ENCODE measurements at regions not wholly inside any gene's neighbourhood (a gene's known extent, or its start where the extent isn't known, plus 50 kb on each side); places are given as distances from the start of the nearest gene placed in this dataset.
"Not testable (repeated sequence)": the region's sequence is repeated elsewhere in the genome, so short reads cannot be mapped to it uniquely, and the experiment has no call there.

- DNase-seq; H3K36me3 Mint-ChIP-seq (ENCODE audit: low read depth); CTCF ChIA-PET; H3K4me3 Mint-ChIP-seq; ATAC-seq; H3K9me3 Mint-ChIP-seq; H3K27ac Mint-ChIP-seq; H3K27me3 Mint-ChIP-seq; intact Hi-C loops (cut with micrococcal nuclease); POLR2A ChIA-PET: not testable (repeated sequence)
- peaks cover 15% of the 10 kb centered on the region for H3K4me1 Mint-ChIP-seq (ENCODE audit: low read depth)
These were observed 117.3 kb downstream of the PPIAL4A start for GRCh38 chr1:121006826-121007225.

GRCh38 chr1:121007755-121008154 is 118.2 kb downstream of the PPIAL4A start:
- DNase-seq; POLR2A ChIA-PET; CTCF ChIA-PET; H3K27ac Mint-ChIP-seq; H3K36me3 Mint-ChIP-seq (ENCODE audit: low read depth); H3K27me3 Mint-ChIP-seq; intact Hi-C loops (cut with micrococcal nuclease); ATAC-seq; H3K9me3 Mint-ChIP-seq: not testable (repeated sequence)
- H3K4me1 Mint-ChIP-seq (ENCODE audit: low read depth): peaks cover 15% of the 10 kb centered on the region
- H3K4me3 Mint-ChIP-seq: peak overlapping the region; percentile 77

DNA sequence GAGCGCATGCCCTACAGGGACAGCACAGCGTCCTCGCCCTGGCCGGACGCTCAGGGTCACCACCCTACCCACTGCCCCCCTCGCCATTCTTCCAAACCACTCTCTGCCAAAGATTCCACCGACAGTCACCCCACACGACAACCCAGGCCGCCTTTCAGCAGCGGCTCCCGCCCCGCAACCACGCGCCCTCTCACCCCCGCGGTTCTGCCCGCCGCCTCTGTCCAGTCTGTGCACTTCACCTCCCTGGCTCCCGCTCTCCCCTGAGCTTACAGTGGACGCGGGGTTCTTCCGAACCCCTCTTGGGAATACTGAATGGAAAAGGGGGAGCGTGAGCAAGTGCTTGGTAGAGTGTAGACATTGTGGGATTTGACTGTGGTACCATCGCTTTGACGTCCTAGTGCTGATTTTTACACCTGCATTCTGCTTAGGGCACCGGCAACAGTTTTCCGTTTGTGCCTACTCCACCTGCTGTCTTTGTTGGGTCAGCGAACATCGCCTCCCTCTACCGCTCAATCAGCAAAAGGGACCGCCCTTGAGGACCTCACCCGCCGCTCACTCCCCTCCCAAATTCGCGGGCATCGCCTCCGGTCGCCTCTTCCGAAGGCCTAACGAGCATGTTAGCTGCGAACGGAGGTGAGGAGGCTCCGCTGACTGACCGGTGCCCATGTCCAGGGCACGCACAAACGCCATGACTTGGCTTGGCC is 119.1 kb downstream of the PPIAL4A start:
- H3K9me3 Mint-ChIP-seq; CTCF ChIA-PET; intact Hi-C loops (cut with micrococcal nuclease); H3K27me3 Mint-ChIP-seq; DNase-seq; H3K36me3 Mint-ChIP-seq (ENCODE audit: low read depth); H3K27ac Mint-ChIP-seq; POLR2A ChIA-PET: not testable (repeated sequence)
- Mint-ChIP-seq H3K4me3 (peak overlapping the region; percentile 77), H3K4me1 (ENCODE audit: low read depth) (peaks cover 13% of the 10 kb centered on the region)
- peak; percentile 44 for ATAC-seq

DNA sequence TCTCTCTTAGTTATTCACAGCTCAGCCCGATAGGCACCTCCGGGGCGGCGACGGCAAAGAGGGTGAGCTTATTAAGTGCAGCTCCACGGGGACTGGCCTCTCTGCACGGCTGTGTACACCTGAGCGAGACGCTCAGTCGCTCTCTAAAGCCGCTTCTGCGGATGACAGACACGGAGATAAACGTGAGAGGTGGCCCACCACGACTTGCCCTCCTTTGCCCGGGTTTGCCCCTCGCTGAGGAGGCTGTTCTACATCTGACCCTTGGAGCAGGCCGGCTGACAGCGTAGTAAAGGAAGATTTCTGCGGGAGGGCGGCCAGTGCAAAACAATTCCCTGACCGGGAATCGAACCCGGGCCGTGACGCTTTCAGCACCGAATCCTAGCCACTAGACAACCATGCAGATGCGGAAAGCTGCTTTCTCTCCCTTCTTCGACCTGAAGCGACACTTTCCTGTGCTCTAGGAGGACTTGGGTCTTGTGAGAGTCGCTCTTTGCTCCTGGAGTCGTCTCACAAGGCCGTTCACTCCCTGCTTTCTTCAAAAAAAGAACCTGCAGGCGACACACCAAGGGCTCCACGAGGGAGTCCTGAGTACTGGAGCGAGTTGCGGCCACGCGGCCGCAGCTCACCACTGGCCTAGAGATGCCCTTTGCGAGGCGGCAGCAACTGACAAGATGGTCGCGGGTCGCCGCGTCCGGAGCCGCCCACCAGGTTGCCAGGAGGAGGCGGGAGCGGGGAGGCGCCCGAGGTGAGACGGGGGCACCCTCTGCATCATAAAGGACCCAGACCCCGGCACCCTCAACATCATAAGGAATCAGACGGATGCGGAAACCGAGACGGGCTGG is 119.9 kb downstream of the PPIAL4A start:
- POLR2A ChIA-PET, H3K27ac Mint-ChIP-seq: not testable (repeated sequence)

GRCh38 chr1:121010141-121010540 is 120.6 kb downstream of the PPIAL4A start:
- H3K27me3 Mint-ChIP-seq; CTCF ChIA-PET; H3K9me3 Mint-ChIP-seq; DNase-seq; POLR2A ChIA-PET; H3K4me3 Mint-ChIP-seq; ATAC-seq; intact Hi-C loops (cut with micrococcal nuclease); H3K27ac Mint-ChIP-seq; H3K36me3 Mint-ChIP-seq (ENCODE audit: low read depth): not testable (repeated sequence)
- peaks cover 11% of the 10 kb centered on the region for H3K4me1 Mint-ChIP-seq (ENCODE audit: low read depth)

More for the DNA sequence above, 119.9 kb downstream of the PPIAL4A start:
- CTCF ChIA-PET; intact Hi-C loops (cut with micrococcal nuclease); H3K27me3 Mint-ChIP-seq; H3K9me3 Mint-ChIP-seq; H3K36me3 Mint-ChIP-seq (ENCODE audit: low read depth): not testable (repeated sequence)
- Mint-ChIP-seq H3K4me1 (ENCODE audit: low read depth) (peaks cover 11% of the 10 kb centered on the region), H3K4me3 (peak overlapping the region; percentile 77)
- ATAC-seq: peak; percentile 77
- DNase-seq: peak; percentile 69

DNA sequence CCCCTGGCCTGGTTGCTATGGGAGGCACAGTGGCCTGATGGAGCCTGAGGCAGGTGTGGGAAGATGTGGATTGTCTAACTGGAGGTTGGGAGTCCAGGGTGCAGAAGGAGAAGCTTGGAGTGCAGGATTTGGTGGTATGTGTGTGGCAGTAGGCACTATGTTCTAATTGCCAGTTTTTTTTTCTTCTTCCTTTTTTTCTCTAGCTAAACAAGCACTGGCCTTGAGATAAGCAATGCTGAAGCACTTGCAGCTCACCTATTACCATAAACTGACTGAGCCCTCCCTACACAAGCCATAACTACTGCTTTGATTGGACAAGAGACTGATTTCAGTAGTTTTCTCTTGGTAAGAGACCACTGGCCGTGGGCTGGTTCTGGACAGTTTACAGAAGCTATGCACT is 123.6 kb downstream of the PPIAL4A start:
- CTCF ChIA-PET: not testable (repeated sequence)

DNA sequence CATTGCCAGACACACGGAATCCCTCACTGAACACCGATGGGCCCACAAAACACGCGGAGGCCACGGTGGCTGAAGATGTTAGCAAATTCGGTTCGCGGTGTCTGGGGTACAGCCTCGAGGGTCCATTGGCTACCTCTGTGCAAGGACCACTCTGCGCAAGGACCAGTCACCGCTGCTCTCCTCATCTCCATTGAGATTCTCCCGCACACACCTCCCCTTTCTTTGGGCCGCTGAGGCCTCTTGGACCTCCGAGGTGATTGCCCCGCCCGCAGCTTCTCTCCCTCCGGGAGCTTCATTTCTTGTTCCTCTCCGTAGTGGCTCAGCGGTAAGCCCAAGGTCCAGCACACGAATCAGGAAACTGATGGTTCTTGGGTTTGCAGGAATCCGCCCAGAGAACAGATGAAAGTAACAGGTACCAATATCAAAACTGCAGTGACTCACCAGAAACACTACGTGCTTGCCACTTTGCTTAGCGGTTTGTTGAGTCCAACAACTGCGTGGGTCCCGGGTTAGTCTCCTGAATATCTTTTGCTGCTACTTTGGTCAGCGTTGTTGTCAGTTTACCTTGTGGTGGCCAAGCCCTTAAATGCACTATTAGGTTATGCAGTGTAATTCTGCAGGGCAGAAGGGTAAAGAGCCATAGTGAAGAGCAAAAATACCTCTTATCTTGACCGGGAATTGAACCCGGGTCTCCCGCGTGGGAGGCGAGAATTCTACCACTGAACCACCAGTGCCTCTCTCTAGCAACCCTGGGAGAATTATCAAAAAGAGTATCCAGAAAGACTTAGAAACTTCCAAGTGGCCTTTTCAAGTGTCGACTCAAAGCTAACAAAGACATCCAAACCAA is 126.8 kb downstream of the PPIAL4A start:
- Mint-ChIP-seq H3K4me3 (peak overlapping the region; percentile 25), H3K27ac (peak overlapping the region; percentile 80)
- CTCF ChIA-PET; intact Hi-C loops (cut with micrococcal nuclease); H3K36me3 Mint-ChIP-seq (ENCODE audit: low read depth); H3K9me3 Mint-ChIP-seq; POLR2A ChIA-PET; H3K4me1 Mint-ChIP-seq (ENCODE audit: low read depth); H3K27me3 Mint-ChIP-seq: not testable (repeated sequence)
- ATAC-seq: peak; percentile 83
- peak; percentile 65 for DNase-seq

More for the DNA sequence above, 123.6 kb downstream of the PPIAL4A start:
- DNase-seq; H3K27ac Mint-ChIP-seq; H3K9me3 Mint-ChIP-seq; ATAC-seq; H3K4me1 Mint-ChIP-seq (ENCODE audit: low read depth); H3K27me3 Mint-ChIP-seq; H3K4me3 Mint-ChIP-seq; POLR2A ChIA-PET; intact Hi-C loops (cut with micrococcal nuclease); H3K36me3 Mint-ChIP-seq (ENCODE audit: low read depth): not testable (repeated sequence)

GRCh38 chr1:121019715-121020349 is 130.3 kb downstream of the PPIAL4A start:
- H3K9me3 Mint-ChIP-seq; POLR2A ChIA-PET; ATAC-seq; H3K27ac Mint-ChIP-seq; H3K36me3 Mint-ChIP-seq (ENCODE audit: low read depth); H3K27me3 Mint-ChIP-seq; DNase-seq; H3K4me3 Mint-ChIP-seq; intact Hi-C loops (cut with micrococcal nuclease); CTCF ChIA-PET; H3K4me1 Mint-ChIP-seq (ENCODE audit: low read depth): not testable (repeated sequence)

DNA sequence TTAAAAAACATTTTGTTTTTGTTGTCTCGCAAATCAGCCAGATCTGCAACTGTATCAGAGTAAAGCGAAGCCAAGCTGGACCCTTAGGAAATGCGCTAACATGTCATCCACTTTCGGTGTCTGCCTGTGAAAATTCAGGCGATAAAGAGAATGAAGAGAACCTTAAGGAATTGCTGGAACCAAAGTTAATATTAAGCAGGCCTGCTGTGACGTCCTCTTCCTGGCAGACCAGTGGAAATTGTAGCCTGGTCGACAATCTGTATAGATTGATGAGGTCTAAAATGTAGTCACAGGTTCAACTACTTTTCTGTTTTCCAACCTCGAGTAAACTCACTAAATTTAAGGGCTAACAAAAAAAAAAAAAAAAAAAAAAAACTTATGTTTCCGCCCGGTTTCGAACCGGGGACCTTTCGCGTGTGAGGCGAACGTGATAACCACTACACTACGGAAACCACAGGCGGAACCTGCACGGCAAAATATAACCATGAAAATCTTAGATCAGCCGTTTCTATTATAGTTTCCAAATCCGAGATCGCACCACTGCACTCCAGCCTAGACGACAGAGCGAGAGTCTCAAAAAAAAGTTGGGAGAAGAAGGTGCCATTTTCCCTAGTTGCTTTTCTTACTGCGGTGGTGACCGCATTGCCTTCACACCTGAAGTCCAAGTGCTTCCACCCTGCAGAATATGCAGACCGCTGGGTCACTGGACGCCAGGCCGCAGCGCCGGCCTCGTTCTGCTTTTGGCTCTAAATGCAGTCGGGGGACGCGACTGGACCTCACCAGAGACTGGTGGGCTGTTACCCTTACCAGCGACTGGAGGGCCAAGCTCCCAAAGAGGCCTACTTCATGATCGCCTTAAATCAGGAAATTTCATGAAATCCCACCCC is 131.0 kb downstream of the PPIAL4A start:
- H3K4me1 Mint-ChIP-seq (ENCODE audit: low read depth); ATAC-seq; H3K4me3 Mint-ChIP-seq; H3K36me3 Mint-ChIP-seq (ENCODE audit: low read depth); H3K9me3 Mint-ChIP-seq; intact Hi-C loops (cut with micrococcal nuclease); CTCF ChIA-PET; H3K27me3 Mint-ChIP-seq; H3K27ac Mint-ChIP-seq; POLR2A ChIA-PET: not testable (repeated sequence)
- DNase-seq: peak; percentile 65

DNA sequence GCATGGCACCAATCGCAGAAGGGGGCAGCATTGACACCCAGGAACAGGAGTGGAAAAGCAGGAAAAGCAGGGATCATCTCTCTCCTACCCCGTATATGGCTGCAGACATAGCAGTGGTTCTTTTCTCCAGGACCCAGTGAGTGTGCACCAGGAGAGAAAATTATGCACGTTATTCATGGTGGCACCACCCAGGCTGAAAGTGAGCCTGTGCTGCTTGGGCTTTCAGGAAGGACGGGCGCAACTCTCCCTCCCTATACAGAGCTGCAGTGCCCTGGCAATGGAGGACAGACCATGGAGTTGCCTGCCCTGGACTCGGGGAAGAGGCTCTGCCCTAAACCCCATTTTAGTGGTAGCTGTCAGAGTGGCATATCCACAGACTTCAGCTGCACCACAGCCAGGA is 132.1 kb downstream of the PPIAL4A start:
- CTCF ChIA-PET; DNase-seq; ATAC-seq; intact Hi-C loops (cut with micrococcal nuclease); POLR2A ChIA-PET; H3K9me3 Mint-ChIP-seq; H3K4me3 Mint-ChIP-seq; H3K27me3 Mint-ChIP-seq; H3K36me3 Mint-ChIP-seq (ENCODE audit: low read depth); H3K27ac Mint-ChIP-seq; H3K4me1 Mint-ChIP-seq (ENCODE audit: low read depth): not testable (repeated sequence)
